B cell (primary cell): ENCODE measurements at regions not wholly inside any gene's neighbourhood (a gene's known extent, or its start where the extent isn't known, plus 50 kb on each side); places are given as distances from the start of the nearest gene placed in this dataset.

ENCODE experiments used
- ATAC-seq: fragments of 200-7000 bp; cut with Tn5 transposase; one replicate; pipeline ENCODE4 v1.10.0; 2021; ENCODE audit warnings: low read depth, mild to moderate bottlenecking, moderate number of reproducible peaks, moderate library complexity
- CTCF ChIA-PET: fragments of 350-600 bp; sonication (Branson Sonifier 250); formaldehyde crosslinking; loops from one replicate; lab custom pipeline; 2021; ENCODE audit warnings: antibody characterized with exemption, inconsistent platforms; lab: Charles Lee
- POLR2A ChIA-PET: fragments of 350-600 bp; sonication (Branson Sonifier 250); formaldehyde crosslinking; loops from one replicate; lab custom pipeline; 2021; ENCODE audit warnings: antibody characterized with exemption; lab: Charles Lee
- DNase-seq: peaks from one replicate; pipeline ENCODE4 v3.0.0; 2013
- H2AFZ ChIP-seq: 2 replicates; pipeline ENCODE4 v1.6.1; 2012; ENCODE audit warnings: mild to moderate bottlenecking, low read depth, low read length; ENCODE audit not compliant: insufficient read depth, poor library complexity, severe bottlenecking
- H3K27ac ChIP-seq, 2 donors: 1 replicate in 1 of 2; 2 replicates in 1 of 2; pipeline ENCODE4 v1.5.1; 2012 to 2013; ENCODE audit warnings: low read length in 2 of 2, mild to moderate bottlenecking in 2 of 2, moderate library complexity in 1 of 2
- H3K27me3 ChIP-seq, 4 experiments: fragments of 200-600 bp in 1 of 4; sonication (generic) in 1 of 4; replicated peaks in 1 of 4; 1 replicate in 2 of 4; 2 replicates in 2 of 4; pipeline versions ENCODE4 v1.6.1 to v1.7.0; 2013 to 2016; ENCODE audit warnings: low read length in 3 of 4, mild to moderate bottlenecking in 2 of 4, mixed read lengths in 1 of 4, moderate library complexity in 1 of 4; ENCODE audit not compliant: insufficient read depth in 4 of 4, control insufficient read depth in 3 of 4; ENCODE audit errors: control extremely low read depth in 1 of 4
- H3K36me3 ChIP-seq, 2 experiments: replicated peaks in 1 of 2; 1 replicate in 1 of 2; 2 replicates in 1 of 2; pipeline versions ENCODE4 v1.6.1 to v1.7.1; 2013; ENCODE audit warnings: low read length in 1 of 2; ENCODE audit not compliant: insufficient read depth in 2 of 2, control insufficient read depth in 1 of 2; ENCODE audit errors: control extremely low read depth in 1 of 2, extremely low read depth in 1 of 2
- H3K4me1 ChIP-seq, 2 donors: fragments of 200-600 bp in 1 of 2; sonication (generic) in 1 of 2; 1 replicate in 1 of 2; 2 replicates in 1 of 2; pipeline versions ENCODE4 v1.5.1 to v1.6.1; 2013 to 2017; ENCODE audit warnings: low read length in 2 of 2; ENCODE audit not compliant: control insufficient read depth in 2 of 2, insufficient read depth in 2 of 2
- H3K4me2 ChIP-seq: replicated peaks from 2 replicates; pipeline ENCODE3; 2012; ENCODE audit warnings: mild to moderate bottlenecking, low read depth, low read length; ENCODE audit not compliant: poor library complexity, severe bottlenecking
- H3K4me3 ChIP-seq, 5 experiments: fragments of 200-600 bp in 1 of 5; sonication (generic) in 1 of 5; 1 replicate in 3 of 5; 2 replicates in 2 of 5; pipeline versions ENCODE4 v1.5.1 to v1.7.0; 2011 to 2016; ENCODE audit warnings: low read length in 4 of 5, mild to moderate bottlenecking in 4 of 5, low read depth in 2 of 5, control low read depth in 1 of 5, moderate library complexity in 1 of 5; ENCODE audit not compliant: insufficient read depth in 1 of 5; ENCODE audit errors: control extremely low read depth in 1 of 5, extremely low read depth in 1 of 5
- H3K79me2 ChIP-seq: fragments of 200-600 bp; sonication (generic); one replicate; pipeline ENCODE4 v1.6.0; 2016; ENCODE audit warnings: low read length; ENCODE audit not compliant: control insufficient read depth, insufficient read depth
- H3K9ac ChIP-seq: fragments of 200-600 bp; sonication (generic); 2 replicates; pipeline ENCODE4 v1.6.1; 2017; ENCODE audit warnings: mild to moderate bottlenecking, low read length, moderate library complexity
- H3K9me3 ChIP-seq, 3 donors: one replicate each; pipeline versions ENCODE4 v1.6.1 to v1.7.1; 2013; ENCODE audit warnings: low read length in 2 of 3; ENCODE audit not compliant: control insufficient read depth in 2 of 3, insufficient read depth in 1 of 3; ENCODE audit errors: control extremely low read depth in 1 of 3
- H4K20me1 ChIP-seq: 2 replicates; pipeline ENCODE4 v1.6.0; 2012; ENCODE audit warnings: mild to moderate bottlenecking, low read length; ENCODE audit not compliant: insufficient read depth, control insufficient read depth, poor library complexity, severe bottlenecking
- H3K27ac Mint-ChIP-seq: one replicate; pipeline ENCODE4 v1.8.0; 2021; ENCODE audit warnings: mixed read lengths
- H3K27me3 Mint-ChIP-seq: one replicate; pipeline ENCODE4 v1.8.0; 2021; ENCODE audit warnings: mixed read lengths
- H3K4me1 Mint-ChIP-seq: one replicate; pipeline ENCODE4 v1.8.0; 2021; ENCODE audit warnings: mixed read lengths
- H3K4me3 Mint-ChIP-seq: one replicate; pipeline ENCODE4 v1.8.0; 2021; ENCODE audit warnings: mixed read lengths
- H3K9me3 Mint-ChIP-seq: one replicate; pipeline ENCODE4 v1.8.0; 2022; ENCODE audit warnings: mixed read lengths; ENCODE audit not compliant: insufficient read depth
- CTCF ChIP-seq: fragments of 200-600 bp; IDR thresholded peaks from one replicate; pipeline ENCODE4 v1.8.0; 2022; ENCODE audit warnings: antibody characterized with exemption, mild to moderate bottlenecking
- EZH2 ChIP-seq: IDR thresholded peaks from 2 replicates; pipeline ENCODE4 v1.6.1; 2012; ENCODE audit warnings: borderline replicate concordance, low read depth, mild to moderate bottlenecking, moderate library complexity, low read length; ENCODE audit not compliant: insufficient read depth, poor library complexity, severe bottlenecking
- WGBS: methylation state at CpG from one replicate; pipeline ENCODE4 v1.1.5; 2013; ENCODE audit warnings: missing lambda C conversion rate; ENCODE audit not compliant: insufficient coverage; 5-methylcytosine and 5-hydroxymethylcytosine counted together
- intact Hi-C: fragments of 100-400 bp; cut with micrococcal nuclease; formaldehyde crosslinking; loops from one replicate; pipeline ENCODE4 v1.10.0; 2022

- H4K20me1 ChIP-seq: no peaks in the 10 kb centered on the region
- no peaks in the 10 kb centered on the region for H3K79me2 ChIP-seq
- intact Hi-C loops: no loop called here
Observed at GRCh38 chr12:60421741-60422140, 825.9 kb downstream of the SLC16A7 start.

GRCh38 chr12:60437297-60437696 lies 841.5 kb downstream of the SLC16A7 start:
- H3K9me3 Mint-ChIP-seq: peaks cover 5% of the 10 kb centered on the region
- ATAC-seq: no peak
- Histone ChIP-seq H3K9ac (no peak overlapping the region), H3K9me3 (no peaks in the 10 kb centered on the region), H3K27ac (no peak overlapping the region), H3K4me3 (no peak overlapping the region), H3K4me2 (no peak overlapping the region), H3K79me2 (no peaks in the 10 kb centered on the region), H2AFZ (no peak overlapping the region), H3K4me1 (no peaks in the 10 kb centered on the region), H3K36me3 (no peaks in the 10 kb centered on the region), H4K20me1 (no peaks in the 10 kb centered on the region), H3K27me3 (no peaks in the 10 kb centered on the region)
- no CpG with 5 or more reads among the region's 1 CpG for WGBS
- no peak overlapping the region for H3K27ac Mint-ChIP-seq
- POLR2A ChIA-PET: no interaction called here
- no peaks in the 10 kb centered on the region for H3K27me3 Mint-ChIP-seq
- CTCF ChIA-PET: no interaction called here
- TF ChIP-seq EZH2 (no peak), CTCF (no peak)
- no peak overlapping the region for H3K4me3 Mint-ChIP-seq
- no peak for DNase-seq
- intact Hi-C loops: no loop called here
- H3K4me1 Mint-ChIP-seq: no peaks in the 10 kb centered on the region

More at GRCh38 chr12:60421741-60422140, 825.9 kb downstream of the SLC16A7 start:
- CTCF ChIA-PET: no interaction called here
- no peak overlapping the region for H3K27ac Mint-ChIP-seq
- DNase-seq (no peak), ATAC-seq (no peak)
- H3K27me3 Mint-ChIP-seq: no peaks in the 10 kb centered on the region
- Histone ChIP-seq H3K27ac (no peak overlapping the region), H3K4me2 (no peak overlapping the region), H3K9ac (no peak overlapping the region), H2AFZ (no peak overlapping the region), H3K36me3 (no peaks in the 10 kb centered on the region), H3K4me1 (no peaks in the 10 kb centered on the region), H3K4me3 (no peak overlapping the region), H3K27me3 (no peaks in the 10 kb centered on the region), H3K9me3 (no peaks in the 10 kb centered on the region)
- peaks cover 3% of the 10 kb centered on the region for H3K9me3 Mint-ChIP-seq
- no peak for TF ChIP-seq EZH2
- TF ChIP-seq CTCF: no peak
- POLR2A ChIA-PET: no interaction called here
- no peaks in the 10 kb centered on the region for H3K4me1 Mint-ChIP-seq
- H3K4me3 Mint-ChIP-seq: no peak overlapping the region
- no CpG with 5 or more reads among the region's 1 CpG for WGBS
